Activated naive CD8-positive, alpha-beta T cell treated with anti-CD3 and anti-CD28 coated beads for 36 hours (primary cell): ENCODE measurements at regions not wholly inside any gene's neighbourhood (a gene's known extent, or its start where the extent isn't known, plus 50 kb on each side); places are given as distances from the start of the nearest gene placed in this dataset.

Experiments used
- DNase-seq: peaks from one replicate; pipeline ENCODE4 v3.0.0; 2021
- H3K27ac Mint-ChIP-seq: one replicate; pipeline ENCODE4 v1.8.0; 2022; ENCODE audit warnings: mild to moderate bottlenecking, moderate library complexity, mixed read lengths
- H3K27me3 Mint-ChIP-seq: one replicate; pipeline ENCODE4 v1.8.0; 2022; ENCODE audit warnings: mild to moderate bottlenecking, mixed read lengths
- H3K36me3 Mint-ChIP-seq: one replicate; pipeline ENCODE4 v1.8.0; 2021; ENCODE audit warnings: mild to moderate bottlenecking, mixed read lengths
- H3K4me1 Mint-ChIP-seq: one replicate; pipeline ENCODE4 v1.8.0; 2021; ENCODE audit warnings: mixed read lengths
- H3K4me3 Mint-ChIP-seq: one replicate; pipeline ENCODE4 v1.8.0; 2022; ENCODE audit warnings: mild to moderate bottlenecking, moderate library complexity, mixed read lengths
- H3K9me3 Mint-ChIP-seq: one replicate; pipeline ENCODE4 v1.8.0; 2022; ENCODE audit warnings: mixed read lengths

GRCh38 chr20:40536808-40537207, 152.2 kb downstream of the MAFB start:
- no peak overlapping the region for H3K4me3 Mint-ChIP-seq
- H3K27me3 Mint-ChIP-seq, result no peaks in the 10 kb centered on the region
- DNase-seq, result no peak
- H3K27ac Mint-ChIP-seq, result no peak overlapping the region
- H3K4me1 Mint-ChIP-seq, result no peaks in the 10 kb centered on the region
- H3K9me3 Mint-ChIP-seq, result peaks cover 10% of the 10 kb centered on the region
- no peaks in the 10 kb centered on the region for H3K36me3 Mint-ChIP-seq

GRCh38 chr20:40535816-40536215, 153.2 kb downstream of the MAFB start:
- H3K27ac Mint-ChIP-seq, result no peak overlapping the region
- no peak overlapping the region for H3K4me3 Mint-ChIP-seq
- H3K36me3 Mint-ChIP-seq, result no peaks in the 10 kb centered on the region
- peaks cover 15% of the 10 kb centered on the region for H3K9me3 Mint-ChIP-seq
- H3K27me3 Mint-ChIP-seq, result no peaks in the 10 kb centered on the region
- no peak for DNase-seq
- H3K4me1 Mint-ChIP-seq, result no peaks in the 10 kb centered on the region

GRCh38 chr20:40532103-40532502, 156.9 kb downstream of the MAFB start:
- H3K9me3 Mint-ChIP-seq, result peaks cover 17% of the 10 kb centered on the region
- H3K4me1 Mint-ChIP-seq, result no peaks in the 10 kb centered on the region
- no peaks in the 10 kb centered on the region for H3K27me3 Mint-ChIP-seq
- peak; percentile 7 for DNase-seq
- H3K36me3 Mint-ChIP-seq, result no peaks in the 10 kb centered on the region
- H3K4me3 Mint-ChIP-seq, result no peak overlapping the region
- no peak overlapping the region for H3K27ac Mint-ChIP-seq

GRCh38 chr20:40525351-40525750, 163.7 kb downstream of the MAFB start:
- H3K9me3 Mint-ChIP-seq, result no peaks in the 10 kb centered on the region
- no peak for DNase-seq
- H3K27me3 Mint-ChIP-seq, result peaks cover 10% of the 10 kb centered on the region
- H3K4me1 Mint-ChIP-seq, result no peaks in the 10 kb centered on the region
- no peaks in the 10 kb centered on the region for H3K36me3 Mint-ChIP-seq
- no peak overlapping the region for H3K27ac Mint-ChIP-seq
- no peak overlapping the region for H3K4me3 Mint-ChIP-seq

- Mint-ChIP-seq H3K27ac (no peak overlapping the region), H3K9me3 (no peaks in the 10 kb centered on the region), H3K36me3 (no peaks in the 10 kb centered on the region), H3K27me3 (peaks cover 12% of the 10 kb centered on the region), H3K4me1 (no peaks in the 10 kb centered on the region), H3K4me3 (no peak overlapping the region)
- no peak for DNase-seq
Measured at GRCh38 chr20:40524071-40524470, 165.0 kb downstream of the MAFB start.

- Mint-ChIP-seq H3K27me3 (peaks cover 15% of the 10 kb centered on the region), H3K4me1 (no peaks in the 10 kb centered on the region), H3K36me3 (no peaks in the 10 kb centered on the region), H3K9me3 (no peaks in the 10 kb centered on the region), H3K4me3 (no peak overlapping the region), H3K27ac (no peak overlapping the region)
- DNase-seq, result no peak
Measured at GRCh38 chr20:40522405-40522804, 166.6 kb downstream of the MAFB start.

GRCh38 chr20:40521962-40522361, 167.1 kb downstream of the MAFB start:
- Mint-ChIP-seq H3K4me3 (no peak overlapping the region), H3K27me3 (peaks cover 15% of the 10 kb centered on the region), H3K36me3 (no peaks in the 10 kb centered on the region), H3K9me3 (no peaks in the 10 kb centered on the region), H3K27ac (no peak overlapping the region), H3K4me1 (no peaks in the 10 kb centered on the region)
- DNase-seq, result no peak

GRCh38 chr20:40519918-40520317, 169.1 kb downstream of the MAFB start:
- Mint-ChIP-seq H3K4me1 (no peaks in the 10 kb centered on the region), H3K4me3 (no peak overlapping the region), H3K9me3 (no peaks in the 10 kb centered on the region), H3K36me3 (no peaks in the 10 kb centered on the region), H3K27me3 (peaks cover 14% of the 10 kb centered on the region), H3K27ac (no peak overlapping the region)
- DNase-seq, result no peak

GRCh38 chr20:40512994-40513393, 176.0 kb downstream of the MAFB start:
- H3K27me3 Mint-ChIP-seq, result no peaks in the 10 kb centered on the region
- no peak overlapping the region for H3K27ac Mint-ChIP-seq
- no peak for DNase-seq
- H3K9me3 Mint-ChIP-seq, result no peaks in the 10 kb centered on the region
- no peak overlapping the region for H3K4me3 Mint-ChIP-seq
- no peaks in the 10 kb centered on the region for H3K4me1 Mint-ChIP-seq
- H3K36me3 Mint-ChIP-seq, result no peaks in the 10 kb centered on the region

- no peak overlapping the region for H3K4me3 Mint-ChIP-seq
- no peaks in the 10 kb centered on the region for H3K9me3 Mint-ChIP-seq
- H3K27me3 Mint-ChIP-seq, result no peaks in the 10 kb centered on the region
- no peak overlapping the region for H3K27ac Mint-ChIP-seq
- H3K36me3 Mint-ChIP-seq, result no peaks in the 10 kb centered on the region
- H3K4me1 Mint-ChIP-seq, result no peaks in the 10 kb centered on the region
- DNase-seq, result no peak
Measured at GRCh38 chr20:40512591-40512990, 176.4 kb downstream of the MAFB start.

- Mint-ChIP-seq H3K4me3 (no peak overlapping the region), H3K36me3 (no peaks in the 10 kb centered on the region), H3K4me1 (no peaks in the 10 kb centered on the region), H3K27ac (no peak overlapping the region), H3K27me3 (no peaks in the 10 kb centered on the region), H3K9me3 (no peaks in the 10 kb centered on the region)
- no peak for DNase-seq
Measured at GRCh38 chr20:40511478-40511877, 177.6 kb downstream of the MAFB start.

GRCh38 chr20:40510622-40511021, 178.4 kb downstream of the MAFB start:
- H3K4me1 Mint-ChIP-seq, result no peaks in the 10 kb centered on the region
- no peak overlapping the region for H3K4me3 Mint-ChIP-seq
- no peak for DNase-seq
- H3K9me3 Mint-ChIP-seq, result no peaks in the 10 kb centered on the region
- H3K36me3 Mint-ChIP-seq, result no peaks in the 10 kb centered on the region
- peaks cover 2% of the 10 kb centered on the region for H3K27me3 Mint-ChIP-seq
- H3K27ac Mint-ChIP-seq, result no peak overlapping the region

- Mint-ChIP-seq H3K27me3 (peaks cover 5% of the 10 kb centered on the region), H3K4me3 (no peak overlapping the region), H3K9me3 (no peaks in the 10 kb centered on the region), H3K36me3 (no peaks in the 10 kb centered on the region), H3K27ac (no peak overlapping the region), H3K4me1 (no peaks in the 10 kb centered on the region)
- DNase-seq, result no peak
Measured at GRCh38 chr20:40508821-40509220, 180.2 kb downstream of the MAFB start.

- H3K27ac Mint-ChIP-seq, result no peak overlapping the region
- H3K36me3 Mint-ChIP-seq, result no peaks in the 10 kb centered on the region
- peaks cover 5% of the 10 kb centered on the region for H3K27me3 Mint-ChIP-seq
- H3K4me1 Mint-ChIP-seq, result no peaks in the 10 kb centered on the region
- H3K9me3 Mint-ChIP-seq, result no peaks in the 10 kb centered on the region
- DNase-seq, result peak; percentile 6
- H3K4me3 Mint-ChIP-seq, result no peak overlapping the region
Measured at GRCh38 chr20:40506537-40506939, 182.5 kb downstream of the MAFB start.

- Mint-ChIP-seq H3K27me3 (peaks cover 5% of the 10 kb centered on the region), H3K4me1 (peaks cover 4% of the 10 kb centered on the region), H3K27ac (no peak overlapping the region), H3K4me3 (no peak overlapping the region), H3K36me3 (no peaks in the 10 kb centered on the region), H3K9me3 (no peaks in the 10 kb centered on the region)
- no peak for DNase-seq
Measured at GRCh38 chr20:40503119-40503518, 185.9 kb downstream of the MAFB start.

GRCh38 chr20:40502576-40502975, 186.5 kb downstream of the MAFB start:
- H3K27ac Mint-ChIP-seq, result no peak overlapping the region
- DNase-seq, result no peak
- no peaks in the 10 kb centered on the region for H3K36me3 Mint-ChIP-seq
- peaks cover 3% of the 10 kb centered on the region for H3K9me3 Mint-ChIP-seq
- no peak overlapping the region for H3K4me3 Mint-ChIP-seq
- peaks cover 5% of the 10 kb centered on the region for H3K27me3 Mint-ChIP-seq
- H3K4me1 Mint-ChIP-seq, result peaks cover 7% of the 10 kb centered on the region

GRCh38 chr20:40499391-40499790, 189.6 kb downstream of the MAFB start:
- H3K9me3 Mint-ChIP-seq, result peaks cover 3% of the 10 kb centered on the region

More at GRCh38 chr20:40499391-40499790, 189.6 kb downstream of the MAFB start:
- no peaks in the 10 kb centered on the region for H3K36me3 Mint-ChIP-seq
- no peak overlapping the region for H3K4me3 Mint-ChIP-seq
- peaks cover 7% of the 10 kb centered on the region for H3K4me1 Mint-ChIP-seq
- H3K27me3 Mint-ChIP-seq, result no peaks in the 10 kb centered on the region
- no peak overlapping the region for H3K27ac Mint-ChIP-seq
- no peak for DNase-seq
